ENCODE measurements at regions not wholly inside any gene's neighbourhood (a gene's known extent, or its start where the extent isn't known, plus 50 kb on each side); places are given as distances from the start of the nearest gene placed in this dataset.

DNA sequence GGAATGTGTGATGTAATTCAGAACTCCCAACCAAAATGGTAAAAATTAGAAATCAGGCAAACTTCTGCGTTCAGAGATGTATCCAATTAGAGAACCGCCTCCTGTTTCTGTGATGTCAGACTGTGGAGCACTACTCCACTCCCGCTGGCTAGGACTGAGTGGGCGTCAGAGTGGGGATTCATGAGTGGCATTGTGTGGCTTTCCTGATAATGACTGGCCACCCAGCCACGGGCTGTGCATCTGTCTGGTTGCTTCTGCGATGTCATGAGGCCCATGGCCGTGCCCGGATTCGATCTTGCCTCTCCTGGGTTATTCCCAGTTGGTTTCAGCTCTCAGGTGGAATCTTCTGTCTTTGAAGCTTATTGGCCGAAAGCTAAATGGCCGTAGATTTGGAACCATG, 87.1 kb upstream of the KCNA1 start:
- ATAC-seq, result no peak
- Histone ChIP-seq H3K27ac (no peak overlapping the region), H3K4me1 (peaks cover 0 to 32% (median 4%) of the 10 kb centered on the region in 9 donors), H3K4me3 (no peak overlapping the region), H3K36me3 (no peaks in the 10 kb centered on the region), H3K27me3 (peaks cover 0 to 5% (median 0%) of the 10 kb centered on the region in 7 donors), H3K9me3 (no peaks in the 10 kb centered on the region)
- intact Hi-C loops (cut with DNase I), result no loop called here
- TF ChIP-seq, protein P1, sequence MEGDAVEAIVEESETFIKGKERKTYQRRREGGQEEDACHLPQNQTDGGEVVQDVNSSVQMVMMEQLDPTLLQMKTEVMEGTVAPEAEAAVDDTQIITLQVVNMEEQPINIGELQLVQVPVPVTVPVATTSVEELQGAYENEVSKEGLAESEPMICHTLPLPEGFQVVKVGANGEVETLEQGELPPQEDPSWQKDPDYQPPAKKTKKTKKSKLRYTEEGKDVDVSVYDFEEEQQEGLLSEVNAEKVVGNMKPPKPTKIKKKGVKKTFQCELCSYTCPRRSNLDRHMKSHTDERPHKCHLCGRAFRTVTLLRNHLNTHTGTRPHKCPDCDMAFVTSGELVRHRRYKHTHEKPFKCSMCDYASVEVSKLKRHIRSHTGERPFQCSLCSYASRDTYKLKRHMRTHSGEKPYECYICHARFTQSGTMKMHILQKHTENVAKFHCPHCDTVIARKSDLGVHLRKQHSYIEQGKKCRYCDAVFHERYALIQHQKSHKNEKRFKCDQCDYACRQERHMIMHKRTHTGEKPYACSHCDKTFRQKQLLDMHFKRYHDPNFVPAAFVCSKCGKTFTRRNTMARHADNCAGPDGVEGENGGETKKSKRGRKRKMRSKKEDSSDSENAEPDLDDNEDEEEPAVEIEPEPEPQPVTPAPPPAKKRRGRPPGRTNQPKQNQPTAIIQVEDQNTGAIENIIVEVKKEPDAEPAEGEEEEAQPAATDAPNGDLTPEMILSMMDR (IDR thresholded peaks at IDR 0.05), result no peak
- WGBS, 2 donors, result 80 to 85% methylated on average over 11 of the region's 11 CpGs
- no peak for DNase-seq

DNA sequence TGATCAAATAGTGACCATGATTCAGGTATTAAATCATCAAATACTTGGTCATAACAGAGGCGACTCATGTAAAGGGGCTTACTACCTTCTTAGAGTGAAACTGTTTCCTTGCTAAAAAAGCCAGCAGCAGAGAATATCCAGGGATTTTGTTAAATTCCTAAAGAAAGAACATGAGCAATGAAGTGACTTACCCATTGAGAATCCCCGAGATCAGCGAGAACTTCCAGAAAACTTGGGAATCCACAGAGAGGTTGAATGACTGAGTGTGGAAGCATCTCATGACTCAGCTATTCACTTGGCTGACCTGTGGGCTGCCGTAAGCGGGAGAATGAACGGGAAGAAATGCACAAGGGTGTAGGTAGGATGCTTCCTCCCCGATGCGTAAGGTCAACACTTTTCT, 85.3 kb upstream of the KCNA1 start:
- TF ChIP-seq, protein P1 (IDR thresholded peaks at IDR 0.05), result no peak
- intact Hi-C loops (cut with DNase I), result no loop called here
- Histone ChIP-seq H3K9me3 (no peaks in the 10 kb centered on the region), H3K4me1 (peaks cover 0 to 28% (median 3%) of the 10 kb centered on the region in 9 donors), H3K27me3 (peaks cover 0 to 18% (median 0%) of the 10 kb centered on the region in 7 donors), H3K27ac (no peak overlapping the region), H3K36me3 (no peaks in the 10 kb centered on the region), H3K4me3 (no peak overlapping the region)
- no peak for ATAC-seq
- WGBS, 2 donors, result 92 to 95% methylated on average over 8 of the region's 8 CpGs
- DNase-seq, result no peak

DNA sequence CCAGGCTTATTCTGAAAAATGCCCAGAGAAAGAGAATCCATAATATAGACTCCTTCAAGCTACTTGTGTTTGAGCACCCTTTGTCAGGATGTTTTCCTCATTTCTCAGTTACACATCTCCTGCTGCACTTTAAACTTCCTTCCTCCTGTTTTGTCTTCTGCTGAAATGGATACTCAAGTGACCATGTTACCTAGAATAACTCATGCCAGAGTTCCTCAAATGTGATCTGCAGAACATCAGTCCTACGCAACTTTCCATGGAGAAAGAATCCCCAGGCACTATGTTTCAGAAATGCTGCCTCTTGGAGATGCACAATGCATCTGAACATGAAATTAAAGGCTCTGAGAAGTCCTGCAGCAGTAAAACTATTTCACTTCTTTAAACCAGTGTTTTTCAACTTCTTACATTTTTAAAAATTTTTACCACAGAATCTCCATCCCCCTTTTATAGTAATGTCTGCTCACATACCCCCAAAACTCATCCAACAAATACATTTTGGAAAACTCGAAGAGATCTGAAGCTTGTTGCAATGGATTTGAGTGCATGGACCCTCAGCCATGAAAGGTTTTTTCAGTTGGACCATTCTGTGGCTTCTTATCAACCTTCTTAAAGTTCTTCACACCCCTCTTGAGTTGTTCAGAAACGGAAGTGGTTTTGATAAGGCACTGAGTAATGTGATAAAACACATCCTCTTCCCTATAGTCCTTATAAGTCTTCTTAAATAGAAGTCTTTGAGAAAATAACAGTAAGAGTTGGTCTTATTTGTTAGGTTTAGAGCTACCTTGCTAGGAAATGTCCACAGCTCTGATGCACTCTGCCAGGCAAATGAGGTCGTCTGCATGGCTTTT, 84.5 kb upstream of the KCNA1 start:
- intact Hi-C loops (cut with DNase I), result no loop called here
- H3K4me3 ChIP-seq, result no peak overlapping the region
- DNase-seq (no peak), ATAC-seq (no peak)
- TF ChIP-seq, protein P1 (IDR thresholded peaks at IDR 0.05), result no peak
- 63 to 73% methylated on average over 4 of the region's 4 CpGs for WGBS, 2 donors
- no peak overlapping the region for H3K27ac ChIP-seq
- peaks cover 0 to 27% (median under 1%) of the 10 kb centered on the region in 7 donors for H3K27me3 ChIP-seq
- H3K9me3 ChIP-seq, result no peaks in the 10 kb centered on the region
- no peaks in the 10 kb centered on the region for H3K36me3 ChIP-seq
- peaks cover 0 to 28% (median 0%) of the 10 kb centered on the region in 9 donors for H3K4me1 ChIP-seq

DNA sequence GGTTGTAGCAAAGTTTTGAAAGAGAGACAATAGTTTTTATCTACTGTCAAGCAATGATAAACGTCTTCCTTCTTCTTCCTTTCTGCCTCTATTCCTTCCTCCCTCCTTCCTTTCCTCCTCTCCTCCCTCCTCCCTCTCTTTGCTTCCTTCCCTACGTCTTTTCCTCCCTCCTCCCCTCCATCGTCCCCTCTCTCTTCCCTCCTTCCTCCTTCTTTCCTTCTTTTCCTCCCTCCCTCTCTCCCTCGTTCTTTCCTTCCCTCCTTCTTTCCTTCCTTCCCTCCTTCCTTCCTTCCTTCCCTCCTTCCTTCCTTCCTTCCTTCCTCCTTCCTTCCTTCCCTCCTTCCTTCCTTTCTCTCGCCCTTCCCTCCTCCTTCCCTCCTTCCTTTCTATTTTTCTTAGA, 82.8 kb upstream of the KCNA1 start:
- Histone ChIP-seq H3K9me3 (no peaks in the 10 kb centered on the region), H3K36me3 (no peaks in the 10 kb centered on the region), H3K4me1 (peaks cover 0 to 28% (median 0%) of the 10 kb centered on the region in 9 donors), H3K27ac (no peak overlapping the region), H3K4me3 (no peak overlapping the region), H3K27me3 (peaks cover 0 to 39% (median 10%) of the 10 kb centered on the region in 7 donors)
- TF ChIP-seq, protein P1 (IDR thresholded peaks at IDR 0.05), result no peak
- WGBS, 2 donors, result 67 to 77% methylated on average over 5 of the region's 5 CpGs
- intact Hi-C loops (cut with DNase I), result no loop called here
- no peak for DNase-seq
- ATAC-seq, result no peak

Measured in heart right ventricle (tissue), 16 donors.